ENCODE measurements at regions not wholly inside any gene's neighbourhood (a gene's known extent, or its start where the extent isn't known, plus 50 kb on each side); places are given as distances from the start of the nearest gene placed in this dataset.

DNA sequence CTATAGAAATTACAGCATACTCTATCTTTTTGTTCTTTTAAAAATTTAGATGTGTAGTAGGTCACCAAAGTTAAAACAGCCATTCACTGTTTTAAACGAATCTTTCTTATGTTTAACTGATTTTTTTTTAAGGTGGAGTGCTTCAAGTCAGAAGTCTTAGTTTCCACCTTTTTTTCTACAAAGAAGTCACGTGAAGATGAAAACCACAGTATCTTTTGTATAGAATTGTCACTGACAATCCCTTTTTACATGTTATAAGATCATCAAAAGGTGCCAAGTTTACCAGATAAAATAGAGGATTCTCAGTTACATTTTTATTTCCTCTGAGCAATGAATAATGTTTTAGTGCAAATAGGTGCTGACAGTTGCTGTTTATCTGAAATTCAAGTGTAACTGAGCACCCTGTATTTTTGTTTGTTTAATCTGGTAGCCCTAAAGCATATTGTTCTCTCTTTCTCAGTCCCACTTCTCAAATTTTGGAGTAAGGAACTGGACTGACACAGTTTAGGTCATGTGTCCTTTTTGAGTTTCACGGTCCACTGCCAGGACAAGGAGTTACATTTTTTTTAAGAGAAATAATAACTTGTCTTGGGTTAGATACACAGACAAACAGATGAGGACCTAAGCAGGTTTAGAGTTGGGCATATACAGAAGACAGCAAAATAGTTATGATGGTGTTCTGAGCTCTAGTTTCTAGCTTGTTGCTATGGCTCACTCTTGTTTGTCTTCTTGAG, 233.2 kb upstream of the MBL2 start:
- H3K4me1 ChIP-seq: peaks cover 18% of the 10 kb centered on the region
- H3K4me3 ChIP-seq: no peak overlapping the region
- no peaks in the 10 kb centered on the region for H3K27me3 ChIP-seq
- no peak for DNase-seq
- no peak for TF ChIP-seq POLR2A (IDR thresholded peaks at IDR 0.05)
- TF ChIP-seq, protein P1, sequence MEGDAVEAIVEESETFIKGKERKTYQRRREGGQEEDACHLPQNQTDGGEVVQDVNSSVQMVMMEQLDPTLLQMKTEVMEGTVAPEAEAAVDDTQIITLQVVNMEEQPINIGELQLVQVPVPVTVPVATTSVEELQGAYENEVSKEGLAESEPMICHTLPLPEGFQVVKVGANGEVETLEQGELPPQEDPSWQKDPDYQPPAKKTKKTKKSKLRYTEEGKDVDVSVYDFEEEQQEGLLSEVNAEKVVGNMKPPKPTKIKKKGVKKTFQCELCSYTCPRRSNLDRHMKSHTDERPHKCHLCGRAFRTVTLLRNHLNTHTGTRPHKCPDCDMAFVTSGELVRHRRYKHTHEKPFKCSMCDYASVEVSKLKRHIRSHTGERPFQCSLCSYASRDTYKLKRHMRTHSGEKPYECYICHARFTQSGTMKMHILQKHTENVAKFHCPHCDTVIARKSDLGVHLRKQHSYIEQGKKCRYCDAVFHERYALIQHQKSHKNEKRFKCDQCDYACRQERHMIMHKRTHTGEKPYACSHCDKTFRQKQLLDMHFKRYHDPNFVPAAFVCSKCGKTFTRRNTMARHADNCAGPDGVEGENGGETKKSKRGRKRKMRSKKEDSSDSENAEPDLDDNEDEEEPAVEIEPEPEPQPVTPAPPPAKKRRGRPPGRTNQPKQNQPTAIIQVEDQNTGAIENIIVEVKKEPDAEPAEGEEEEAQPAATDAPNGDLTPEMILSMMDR (IDR thresholded peaks at IDR 0.05): no peak
- H3K9me3 ChIP-seq: no peaks in the 10 kb centered on the region
- no peaks in the 10 kb centered on the region for H3K36me3 ChIP-seq (replicated peaks in 1 of 2; ENCODE audit: insufficient read depth in 1 of 2, low read depth in 2 of 2)
- no peak overlapping the region for H3K27ac ChIP-seq
- intact Hi-C loops (cut with DNase I): no loop called here
- 56 to 57% methylated on average over 3 of the region's 3 CpGs for WGBS, 2 donors
- no peak for ATAC-seq

DNA sequence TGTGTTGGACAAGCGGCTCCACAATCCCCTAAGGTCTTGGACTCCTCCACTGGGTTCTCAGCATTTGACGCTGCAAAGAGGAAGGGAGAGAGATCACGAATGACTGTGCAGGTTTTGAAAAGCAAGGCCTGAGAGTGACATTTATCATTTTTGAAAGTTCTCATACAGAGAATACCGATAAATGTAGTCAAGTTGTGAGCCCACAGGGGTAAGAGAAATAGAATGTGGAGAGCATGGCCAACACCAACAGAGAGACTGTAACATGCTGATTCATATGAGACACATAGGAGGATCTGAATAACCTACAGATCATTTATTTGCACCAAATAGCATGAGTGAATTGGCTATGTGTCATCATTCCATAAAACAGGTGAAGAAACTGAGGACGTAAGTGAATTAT, 230.5 kb upstream of the MBL2 start:
- Histone ChIP-seq H3K9me3 (no peaks in the 10 kb centered on the region), H3K27me3 (no peaks in the 10 kb centered on the region), H3K4me1 (peaks cover 10% of the 10 kb centered on the region), H3K4me3 (no peak overlapping the region), H3K27ac (no peak overlapping the region), H3K36me3 (replicated peaks in 1 of 2; ENCODE audit: insufficient read depth in 1 of 2, low read depth in 2 of 2) (no peaks in the 10 kb centered on the region)
- TF ChIP-seq POLR2A (IDR thresholded peaks at IDR 0.05): no peak
- TF ChIP-seq, protein P1 (IDR thresholded peaks at IDR 0.05): no peak
- ATAC-seq (no peak), DNase-seq (no peak)
- intact Hi-C loops (cut with DNase I): no loop called here
- WGBS, 2 donors: 69 to 77% methylated on average over 5 of the region's 5 CpGs

DNA sequence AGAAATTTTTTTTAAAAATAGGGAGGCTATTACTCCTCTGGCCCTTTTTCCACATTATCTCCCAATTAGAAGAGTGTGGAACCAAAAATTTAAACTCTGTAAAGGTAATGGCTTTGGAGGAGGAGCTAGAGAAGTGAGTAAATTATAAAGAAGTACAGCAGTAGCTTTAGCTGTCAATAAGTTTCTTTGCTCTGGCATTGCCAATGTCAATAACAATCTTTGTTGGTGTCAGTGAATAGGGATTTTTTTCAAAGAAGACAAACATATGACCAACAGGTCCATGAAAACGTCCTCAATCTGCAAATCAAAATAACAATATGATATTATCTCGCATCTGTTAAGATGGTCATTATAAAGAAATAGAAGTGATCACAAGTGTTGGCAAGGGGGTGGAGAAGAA, 227.1 kb upstream of the MBL2 start:
- H3K36me3 ChIP-seq (replicated peaks in 1 of 2; ENCODE audit: insufficient read depth in 1 of 2, low read depth in 2 of 2): no peaks in the 10 kb centered on the region
- ATAC-seq: no peak
- no peaks in the 10 kb centered on the region for H3K4me1 ChIP-seq
- no peaks in the 10 kb centered on the region for H3K9me3 ChIP-seq
- 44 to 62% methylated on average over 2 of the region's 2 CpGs for WGBS, 2 donors
- no peak for DNase-seq
- no peaks in the 10 kb centered on the region for H3K27me3 ChIP-seq
- intact Hi-C loops (cut with DNase I): no loop called here
- H3K27ac ChIP-seq: no peak overlapping the region
- no peak overlapping the region for H3K4me3 ChIP-seq
- TF ChIP-seq POLR2A (IDR thresholded peaks at IDR 0.05): no peak
- TF ChIP-seq, protein P1 (IDR thresholded peaks at IDR 0.05): no peak

DNA sequence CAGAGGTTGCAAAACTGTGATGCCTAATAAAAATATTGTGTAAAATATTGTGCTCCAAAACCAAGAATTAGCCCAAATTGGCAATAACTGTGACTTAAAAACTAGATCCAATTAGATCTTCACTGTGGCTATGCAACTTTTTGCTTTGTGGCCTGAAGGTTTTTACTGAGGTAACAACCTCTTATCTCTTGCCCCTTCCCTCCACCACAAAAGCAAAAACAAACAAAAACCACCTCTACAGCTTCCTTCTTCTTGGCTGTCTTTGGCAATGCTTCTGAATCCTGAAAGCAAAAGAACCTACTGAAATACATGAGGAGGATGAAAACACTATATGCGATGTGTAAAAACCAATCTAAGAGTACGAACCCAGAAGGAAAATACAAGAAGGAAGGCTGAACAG, 226.7 kb upstream of the MBL2 start:
- H3K27ac ChIP-seq: no peak overlapping the region
- no peak overlapping the region for H3K4me3 ChIP-seq
- H3K27me3 ChIP-seq: no peaks in the 10 kb centered on the region
- DNase-seq: no peak
- H3K9me3 ChIP-seq: no peaks in the 10 kb centered on the region
- no peak for ATAC-seq
- TF ChIP-seq, protein P1 (IDR thresholded peaks at IDR 0.05): no peak
- no peak for TF ChIP-seq POLR2A (IDR thresholded peaks at IDR 0.05)
- intact Hi-C loops (cut with DNase I): no loop called here
- no peaks in the 10 kb centered on the region for H3K36me3 ChIP-seq (replicated peaks in 1 of 2; ENCODE audit: insufficient read depth in 1 of 2, low read depth in 2 of 2)
- no peaks in the 10 kb centered on the region for H3K4me1 ChIP-seq
- WGBS, 2 donors: 94 to 98% methylated on average over 2 of the region's 2 CpGs

DNA sequence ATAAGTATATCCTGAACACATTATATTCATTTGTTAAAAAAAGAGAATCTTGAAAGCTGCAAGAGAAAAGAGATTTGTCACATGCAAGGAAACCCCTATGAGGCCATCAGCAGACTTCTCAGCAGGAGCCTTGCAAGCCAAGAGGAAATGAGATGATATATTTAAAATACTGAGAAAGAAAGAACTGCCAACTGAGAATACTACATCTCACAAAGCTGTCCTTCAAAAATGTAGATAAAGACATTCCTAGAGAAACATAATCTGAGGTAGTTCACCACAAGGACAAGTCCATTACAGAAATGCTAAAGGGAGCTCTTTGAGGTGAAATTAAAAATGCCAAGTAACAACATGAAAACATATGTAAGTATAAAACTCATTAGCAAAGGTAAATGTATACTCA, 224.4 kb upstream of the MBL2 start:
- Histone ChIP-seq H3K4me3 (no peak overlapping the region), H3K27ac (no peak overlapping the region), H3K27me3 (no peaks in the 10 kb centered on the region), H3K9me3 (no peaks in the 10 kb centered on the region), H3K36me3 (replicated peaks in 1 of 2; ENCODE audit: insufficient read depth in 1 of 2, low read depth in 2 of 2) (no peaks in the 10 kb centered on the region), H3K4me1 (no peaks in the 10 kb centered on the region)
- no peak for DNase-seq
- no peak for TF ChIP-seq POLR2A (IDR thresholded peaks at IDR 0.05)
- TF ChIP-seq, protein P1 (IDR thresholded peaks at IDR 0.05): no peak
- ATAC-seq: no peak
- intact Hi-C loops (cut with DNase I): no loop called here
